HG02981 (cell line): ENCODE measurements at regions not wholly inside any gene's neighbourhood (a gene's known extent, or its start where the extent isn't known, plus 50 kb on each side); places are given as distances from the start of the nearest gene placed in this dataset.

ENCODE experiments used
- ATAC-seq: cut with Tn5 transposase; IDR thresholded peaks from one replicate; pipeline ENCODE4 v1.9.1; 2021; ENCODE audit warnings: mild to moderate bottlenecking, moderate library complexity; ENCODE audit not compliant: unreplicated experiment

GRCh38 chr1:67635055-67635809 lies 49.8 kb upstream of the GADD45A start:
- no peak for ATAC-seq
